Neural cell (in vitro differentiated cells): ENCODE measurements at regions not wholly inside any gene's neighbourhood (a gene's known extent, or its start where the extent isn't known, plus 50 kb on each side); places are given as distances from the start of the nearest gene placed in this dataset.

Experiments used
- H2AFZ ChIP-seq: fragments of 200-600, 300-800 bp; sonication (generic), shearing (Covaris generic); 2 replicates; pipeline ENCODE4 v1.6.0; 2014; ENCODE audit warnings: low read depth, mild to moderate bottlenecking, antibody characterized with exemption, low read length, moderate library complexity
- H3F3A ChIP-seq: fragments of 200-600 bp; shearing (Covaris generic); 2 replicates; pipeline ENCODE4 v1.6.1; 2016; ENCODE audit warnings: mild to moderate bottlenecking, moderate library complexity, mixed read lengths, antibody characterized with exemption, low read length; ENCODE audit not compliant: insufficient read depth, poor library complexity, severe bottlenecking
- H3K27ac ChIP-seq: fragments of 200-600, 300-800 bp; sonication (generic), shearing (Covaris generic); 2 replicates; pipeline ENCODE4 v1.5.1; 2014; ENCODE audit warnings: mild to moderate bottlenecking, low read length, moderate library complexity
- H3K27me3 ChIP-seq: fragments of 300-800, 200-600 bp; sonication (generic), shearing (Covaris generic); 2 replicates; pipeline ENCODE4 v1.6.0; 2014; ENCODE audit warnings: mild to moderate bottlenecking, low read depth, low read length, moderate library complexity; ENCODE audit not compliant: insufficient read depth
- H3K36me3 ChIP-seq: fragments of 300-800, 200-600 bp; sonication (generic), shearing (Covaris generic); 2 replicates; pipeline ENCODE4 v1.5.1; 2014; ENCODE audit warnings: mild to moderate bottlenecking, antibody characterized with exemption, low read length, moderate library complexity; ENCODE audit not compliant: insufficient read depth
- H3K4me2 ChIP-seq: fragments of 300-800, 200-600 bp; sonication (generic), shearing (Covaris generic); 2 replicates; pipeline ENCODE4 v1.6.0; 2014; ENCODE audit warnings: mild to moderate bottlenecking, low read length
- H3K4me3 ChIP-seq: fragments of 300-800, 200-600 bp; sonication (generic), shearing (Covaris generic); 2 replicates; pipeline ENCODE4 v1.5.1; 2014; ENCODE audit warnings: mild to moderate bottlenecking, low read length, moderate library complexity
- H3K79me2 ChIP-seq: fragments of 200-600 bp; shearing (Covaris generic); replicated peaks from 2 replicates; pipeline ENCODE4 v1.6.0; 2014; ENCODE audit warnings: mild to moderate bottlenecking, low read length, moderate library complexity; ENCODE audit not compliant: insufficient read depth
- H3K9ac ChIP-seq: fragments of 300-800, 200-600 bp; sonication (generic), shearing (Covaris generic); 2 replicates; pipeline ENCODE4 v1.6.1; 2016; ENCODE audit warnings: mild to moderate bottlenecking, low read length, mixed read lengths
- H3K9me2 ChIP-seq: fragments of 200-600 bp; shearing (Covaris generic); 2 replicates; pipeline ENCODE4 v1.6.1; 2016; ENCODE audit warnings: mild to moderate bottlenecking, low read length, mixed read lengths; ENCODE audit not compliant: insufficient read depth
- H3K9me3 ChIP-seq: fragments of 200-600, 300-800 bp; sonication (generic), shearing (Covaris generic); 2 replicates; pipeline ENCODE4 v1.6.1; 2016; ENCODE audit warnings: mild to moderate bottlenecking, mixed run types, low read length, moderate library complexity, mixed read lengths
- H4K20me1 ChIP-seq: fragments of 200-600 bp; shearing (Covaris generic); 2 replicates; pipeline ENCODE4 v1.6.1; 2016; ENCODE audit warnings: mild to moderate bottlenecking, mixed run types; ENCODE audit not compliant: insufficient read depth
- CTCF ChIP-seq: fragments of 450-650 bp; IDR thresholded peaks from 2 replicates; pipeline ENCODE4 v1.5.1; 2014; ENCODE audit warnings: antibody characterized with exemption, mild to moderate bottlenecking, moderate library complexity; ENCODE audit not compliant: poor library complexity, severe bottlenecking
- EP300 ChIP-seq: fragments of 450-650 bp; conservative IDR thresholded peaks from 2 replicates; pipeline ENCODE4 v1.6.1; 2014; ENCODE audit warnings: antibody characterized with exemption, mild to moderate bottlenecking, moderate library complexity; ENCODE audit not compliant: poor library complexity, severe bottlenecking
- EZH2 ChIP-seq: fragments of 200-600, 300-800 bp; shearing (Covaris generic), sonication (generic); IDR thresholded peaks from 2 replicates; pipeline ENCODE4 v1.6.1; 2014; ENCODE audit warnings: antibody characterized with exemption, low read length, borderline replicate concordance, mild to moderate bottlenecking; ENCODE audit not compliant: insufficient read depth, poor library complexity, severe bottlenecking
- MXI1 ChIP-seq: fragments of 450-650 bp; conservative IDR thresholded peaks from 2 replicates; pipeline ENCODE4 v1.6.1; 2014; ENCODE audit warnings: antibody characterized with exemption, mild to moderate bottlenecking; ENCODE audit not compliant: poor library complexity, severe bottlenecking
- POLR2AphosphoS5 ChIP-seq: IDR thresholded peaks from 2 replicates; pipeline ENCODE4 v1.6.1; 2012
- RAD21 ChIP-seq: fragments of 450-650 bp; conservative IDR thresholded peaks from 2 replicates; pipeline ENCODE4 v1.6.1; 2014; ENCODE audit warnings: antibody characterized with exemption, mild to moderate bottlenecking, moderate library complexity
- SMC3 ChIP-seq: fragments of 450-650 bp; conservative IDR thresholded peaks from 2 replicates; pipeline ENCODE4 v1.6.1; 2014; ENCODE audit warnings: antibody characterized with exemption, mild to moderate bottlenecking, moderate library complexity; ENCODE audit not compliant: poor library complexity
- TAF1 ChIP-seq: IDR thresholded peaks from 2 replicates; pipeline ENCODE4 v1.6.1; 2012; ENCODE audit warnings: low read depth
- TF ChIP-seq, protein P1 (sequence below): IDR thresholded peaks from 2 replicates; pipeline ENCODE4 v1.6.1; 2012; ENCODE audit warnings: borderline replicate concordance

DNA sequence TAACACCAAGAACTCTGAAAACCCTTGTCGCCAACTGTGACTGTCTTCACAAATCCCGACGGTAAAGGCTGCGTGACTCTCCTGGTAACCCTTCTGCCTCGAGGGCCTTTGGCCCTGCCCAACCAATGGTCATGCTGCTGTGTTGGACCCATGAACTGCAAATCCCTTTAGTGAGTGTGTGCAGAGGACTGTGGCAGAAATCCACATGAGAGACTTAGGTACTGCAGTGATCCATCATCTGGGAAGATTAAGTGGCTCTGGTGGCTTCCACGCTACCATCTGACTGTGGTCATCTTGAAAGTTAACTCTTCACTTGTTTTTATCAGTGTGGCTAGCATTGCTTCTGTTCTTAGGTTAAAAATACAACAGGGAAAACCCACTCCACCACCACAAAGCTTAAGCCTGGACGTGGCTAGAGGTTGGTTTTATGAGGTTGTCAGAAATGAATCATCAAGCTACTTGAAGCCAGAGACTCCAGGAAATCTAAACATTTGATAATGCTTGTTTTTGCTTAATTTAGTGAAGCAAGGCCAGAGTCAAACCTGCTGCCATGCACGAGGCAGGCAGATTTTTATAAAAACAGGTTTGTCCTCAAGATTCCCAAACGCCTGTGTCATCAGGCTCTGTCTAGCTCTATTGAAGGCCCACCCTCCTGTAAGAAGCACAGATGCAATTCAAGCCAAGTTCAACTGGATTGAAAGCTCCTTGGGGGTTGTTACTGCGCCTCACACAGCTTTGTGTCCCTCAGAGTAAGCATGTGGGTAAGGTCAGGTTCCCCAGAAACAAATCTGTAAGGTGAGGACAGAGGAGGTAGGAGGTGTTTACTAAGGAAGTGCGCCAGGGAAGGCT lies 52.7 kb upstream of the ERCC6L2 start:
- H3K9me3 ChIP-seq = no peaks in the 10 kb centered on the region
- no peak overlapping the region for H3K4me3 ChIP-seq
- H3K4me2 ChIP-seq = no peak overlapping the region
- H3K9me2 ChIP-seq = no peaks in the 10 kb centered on the region
- H3K79me2 ChIP-seq = no peaks in the 10 kb centered on the region
- H3K9ac ChIP-seq = no peak overlapping the region
- no peaks in the 10 kb centered on the region for H4K20me1 ChIP-seq
- TF ChIP-seq RAD21 = no peak
- TF ChIP-seq SMC3 = no peak
- no peak for TF ChIP-seq POLR2AphosphoS5
- no peak for TF ChIP-seq EZH2
- no peak for TF ChIP-seq TAF1
- no peak for TF ChIP-seq CTCF
- TF ChIP-seq, protein P1, sequence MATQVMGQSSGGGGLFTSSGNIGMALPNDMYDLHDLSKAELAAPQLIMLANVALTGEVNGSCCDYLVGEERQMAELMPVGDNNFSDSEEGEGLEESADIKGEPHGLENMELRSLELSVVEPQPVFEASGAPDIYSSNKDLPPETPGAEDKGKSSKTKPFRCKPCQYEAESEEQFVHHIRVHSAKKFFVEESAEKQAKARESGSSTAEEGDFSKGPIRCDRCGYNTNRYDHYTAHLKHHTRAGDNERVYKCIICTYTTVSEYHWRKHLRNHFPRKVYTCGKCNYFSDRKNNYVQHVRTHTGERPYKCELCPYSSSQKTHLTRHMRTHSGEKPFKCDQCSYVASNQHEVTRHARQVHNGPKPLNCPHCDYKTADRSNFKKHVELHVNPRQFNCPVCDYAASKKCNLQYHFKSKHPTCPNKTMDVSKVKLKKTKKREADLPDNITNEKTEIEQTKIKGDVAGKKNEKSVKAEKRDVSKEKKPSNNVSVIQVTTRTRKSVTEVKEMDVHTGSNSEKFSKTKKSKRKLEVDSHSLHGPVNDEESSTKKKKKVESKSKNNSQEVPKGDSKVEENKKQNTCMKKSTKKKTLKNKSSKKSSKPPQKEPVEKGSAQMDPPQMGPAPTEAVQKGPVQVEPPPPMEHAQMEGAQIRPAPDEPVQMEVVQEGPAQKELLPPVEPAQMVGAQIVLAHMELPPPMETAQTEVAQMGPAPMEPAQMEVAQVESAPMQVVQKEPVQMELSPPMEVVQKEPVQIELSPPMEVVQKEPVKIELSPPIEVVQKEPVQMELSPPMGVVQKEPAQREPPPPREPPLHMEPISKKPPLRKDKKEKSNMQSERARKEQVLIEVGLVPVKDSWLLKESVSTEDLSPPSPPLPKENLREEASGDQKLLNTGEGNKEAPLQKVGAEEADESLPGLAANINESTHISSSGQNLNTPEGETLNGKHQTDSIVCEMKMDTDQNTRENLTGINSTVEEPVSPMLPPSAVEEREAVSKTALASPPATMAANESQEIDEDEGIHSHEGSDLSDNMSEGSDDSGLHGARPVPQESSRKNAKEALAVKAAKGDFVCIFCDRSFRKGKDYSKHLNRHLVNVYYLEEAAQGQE = no peak
- no peak for TF ChIP-seq MXI1
- TF ChIP-seq EP300 = no peak
- H3K36me3 ChIP-seq = no peaks in the 10 kb centered on the region
- H3K27ac ChIP-seq = no peak overlapping the region
- H3K27me3 ChIP-seq = no peaks in the 10 kb centered on the region
- no peaks in the 10 kb centered on the region for H3F3A ChIP-seq
- H2AFZ ChIP-seq = no peak overlapping the region

DNA sequence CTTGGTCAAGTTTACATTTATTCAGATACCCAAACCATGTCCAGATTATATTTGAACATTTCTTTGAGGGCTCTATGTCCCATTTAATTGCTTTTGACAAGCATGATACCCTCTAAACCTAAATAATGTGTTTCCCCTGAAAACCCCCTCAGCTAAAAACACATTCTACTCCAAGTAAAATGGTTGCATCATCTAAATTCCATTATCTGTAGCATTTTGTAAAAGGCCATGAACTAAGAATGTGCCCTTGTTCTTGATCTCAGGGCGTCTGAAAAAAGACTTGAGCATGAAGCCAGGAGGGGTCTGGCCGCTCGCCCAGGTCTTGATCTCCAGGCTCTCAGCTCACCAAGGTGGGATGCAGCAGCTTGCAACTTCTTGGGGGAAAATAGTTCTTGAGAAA lies 53.5 kb upstream of the ERCC6L2 start:
- no peaks in the 10 kb centered on the region for H3K27me3 ChIP-seq
- TF ChIP-seq EZH2 (no peak), EP300 (no peak), TAF1 (no peak), MXI1 (no peak), SMC3 (no peak), CTCF (no peak), POLR2AphosphoS5 (no peak), RAD21 (no peak)
- TF ChIP-seq, protein P1 = no peak
- H3K27ac ChIP-seq = no peak overlapping the region
- no peak overlapping the region for H3K9ac ChIP-seq
- no peaks in the 10 kb centered on the region for H3K79me2 ChIP-seq
- H4K20me1 ChIP-seq = no peaks in the 10 kb centered on the region
- H3K4me3 ChIP-seq = no peak overlapping the region
- no peaks in the 10 kb centered on the region for H3K36me3 ChIP-seq
- H3K4me2 ChIP-seq = no peak overlapping the region
- no peaks in the 10 kb centered on the region for H3F3A ChIP-seq
- no peaks in the 10 kb centered on the region for H3K9me2 ChIP-seq
- no peaks in the 10 kb centered on the region for H3K9me3 ChIP-seq
- H2AFZ ChIP-seq = no peak overlapping the region
